Glomerular endothelial cell (primary cell): ENCODE measurements at regions not wholly inside any gene's neighbourhood (a gene's known extent, or its start where the extent isn't known, plus 50 kb on each side); places are given as distances from the start of the nearest gene placed in this dataset.
A peak's percentile ranks its signal among the peaks of the same experiment; 100 is the strongest.
"Not testable (repeated sequence)": the region's sequence is repeated elsewhere in the genome, so short reads cannot be mapped to it uniquely, and the experiment has no call there.

ENCODE experiments used
- DNase-seq: peaks from one replicate; pipeline ENCODE4 v3.0.0-alpha.2; 2011; ENCODE audit warnings: low read depth, low spot score; ENCODE audit errors: extremely low read depth

DNA sequence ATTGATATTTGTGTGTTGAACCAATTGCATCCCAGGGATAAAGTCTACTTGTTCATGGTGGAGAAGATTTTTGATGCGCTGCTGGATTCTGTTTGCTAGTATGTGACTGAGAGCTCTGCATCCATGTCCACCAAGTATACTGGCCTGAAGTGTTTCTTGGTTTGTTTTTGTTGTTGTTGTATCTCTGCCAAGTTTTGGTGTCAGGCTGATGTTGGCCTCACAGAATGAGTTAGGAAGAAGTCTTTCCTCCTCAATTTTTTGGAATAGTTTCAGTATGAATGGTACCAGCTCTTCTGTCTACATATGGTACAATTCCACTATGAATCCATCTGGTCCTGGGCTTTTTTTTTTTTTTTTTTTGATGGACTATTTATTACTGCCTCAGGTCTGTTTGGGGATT, 50.9 kb upstream of the OSTN start:
- no peak for DNase-seq

- DNase-seq = no peak
Observed at GRCh38 chr3:191143224-191143623, 55.8 kb upstream of the OSTN start.

- peak; percentile 85 for DNase-seq
Observed at GRCh38 chr3:191141728-191142127, 57.3 kb upstream of the OSTN start.

DNA sequence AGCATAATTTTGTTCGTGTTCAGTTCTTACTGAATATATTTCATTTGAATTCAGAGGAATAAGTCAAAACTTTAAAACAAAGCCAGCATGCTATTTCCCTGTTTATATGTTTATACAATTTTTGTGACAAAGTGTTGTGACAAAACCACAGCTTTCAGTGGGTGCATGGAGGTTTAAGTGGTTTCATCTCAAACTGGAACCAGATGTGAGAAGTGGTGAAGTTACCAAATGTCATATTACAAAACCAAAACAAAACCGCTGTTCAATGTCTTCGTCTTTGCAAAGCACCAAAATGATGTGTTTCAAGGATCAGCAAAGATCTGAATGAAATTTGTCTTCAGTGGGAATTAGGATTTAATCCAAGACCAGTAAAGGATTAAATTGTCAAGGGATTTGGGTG, 59.3 kb upstream of the OSTN start:
- DNase-seq = no peak

DNA sequence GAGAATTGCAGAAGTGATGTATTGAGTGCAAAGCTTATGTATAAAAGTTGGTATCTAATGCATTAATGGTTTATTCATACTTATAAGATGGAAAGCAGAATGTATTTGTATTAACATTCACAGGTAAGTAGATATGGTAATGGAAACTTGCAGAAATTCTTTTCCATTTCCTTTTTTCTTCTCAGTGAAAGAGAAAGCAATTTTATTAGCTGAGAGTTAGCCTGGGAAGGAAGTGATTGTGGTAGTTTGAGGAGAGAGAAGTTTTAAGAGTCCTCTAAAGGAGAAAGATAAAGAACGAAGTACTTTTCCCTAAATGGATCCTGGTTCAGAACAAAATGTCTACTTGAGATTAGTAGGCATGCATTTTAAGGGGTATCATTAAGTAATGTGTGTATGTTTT, 60.1 kb upstream of the OSTN start:
- no peak for DNase-seq

- no peak for DNase-seq
Observed at GRCh38 chr3:191137708-191138107, 61.3 kb upstream of the OSTN start.

DNA sequence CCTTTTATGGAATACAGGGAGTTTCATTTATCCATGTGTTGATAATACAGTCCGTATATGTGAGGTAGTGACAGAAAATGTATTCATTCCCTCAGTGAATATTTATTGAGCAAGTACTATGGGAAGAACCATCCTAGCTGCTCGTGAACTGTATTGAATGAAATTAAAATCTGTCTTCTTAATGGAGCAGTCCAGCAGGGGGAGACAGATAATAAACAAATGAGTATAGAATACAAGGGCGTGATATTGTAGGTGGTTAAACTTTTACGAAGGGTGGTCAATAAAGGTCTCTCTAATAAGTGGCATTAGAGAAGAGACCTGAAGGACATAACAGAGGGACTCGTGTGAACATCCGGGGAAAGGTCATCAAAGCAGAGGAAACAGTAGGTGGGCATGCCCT, 62.7 kb upstream of the OSTN start:
- no peak for DNase-seq

DNA sequence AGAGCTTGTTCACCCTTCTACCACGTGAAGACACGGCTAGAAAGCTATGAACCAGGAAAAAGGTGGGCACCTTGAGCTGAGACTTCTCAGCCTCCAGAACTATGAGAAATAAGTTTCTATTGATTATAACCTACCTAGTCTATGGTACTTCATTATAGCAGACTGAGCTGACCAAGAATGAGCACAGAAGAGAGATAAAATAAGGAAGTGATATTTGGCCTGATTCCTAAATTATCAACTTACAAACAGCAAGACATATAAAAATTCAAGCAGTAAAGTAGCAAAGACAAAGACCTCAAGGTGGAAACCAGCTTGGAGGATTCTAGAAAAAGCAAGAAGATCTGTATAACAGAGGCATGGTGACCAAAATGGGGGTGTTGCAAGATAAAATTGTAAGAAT, 63.9 kb upstream of the OSTN start:
- DNase-seq = no peak

GRCh38 chr3:191133359-191133758, 65.7 kb upstream of the OSTN start:
- DNase-seq = no peak

GRCh38 chr3:191131305-191131704, 67.7 kb upstream of the OSTN start:
- no peak for DNase-seq

DNA sequence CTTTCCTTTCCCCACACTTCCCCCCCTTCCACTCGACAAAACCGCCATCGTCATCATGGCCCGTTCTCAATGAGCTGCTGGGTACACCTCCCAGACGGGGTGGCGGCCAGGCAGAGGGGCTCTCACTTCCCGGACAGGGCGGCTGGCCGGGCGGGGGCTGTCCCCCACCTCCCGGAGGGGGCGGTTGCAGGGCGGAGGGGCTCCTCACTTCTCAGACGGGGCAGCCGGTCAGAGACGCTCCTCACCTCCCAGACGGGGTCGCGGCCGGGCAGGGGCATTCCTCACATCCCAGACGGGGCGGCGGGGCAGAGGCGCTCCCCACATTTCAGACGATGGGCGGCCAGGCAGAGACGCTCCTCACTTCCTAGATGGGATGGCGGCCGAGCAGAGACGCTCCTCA, 74.2 kb upstream of the OSTN start:
- not testable (repeated sequence) for DNase-seq

- DNase-seq = no peak
Observed at GRCh38 chr3:191123946-191124345, 75.1 kb upstream of the OSTN start.

DNA sequence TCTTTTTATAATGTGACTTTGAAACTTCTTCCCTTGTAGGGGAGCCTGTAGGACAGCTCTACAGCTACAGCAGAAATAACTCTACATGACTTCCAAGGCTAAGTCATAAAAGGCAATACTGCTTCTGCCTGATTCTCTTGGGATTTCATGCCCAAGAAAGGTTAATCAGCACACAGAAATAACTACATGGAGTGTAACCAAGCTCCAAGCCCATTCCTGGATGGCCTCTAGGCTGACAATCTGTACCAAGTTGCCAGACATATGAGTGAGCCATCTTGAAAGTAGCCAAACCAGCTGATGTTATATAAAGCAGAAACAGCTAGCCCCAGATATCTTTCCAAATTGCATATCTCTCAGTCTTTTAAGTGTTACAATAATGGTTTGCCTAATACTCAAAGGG, 75.8 kb upstream of the OSTN start:
- DNase-seq = no peak

DNA sequence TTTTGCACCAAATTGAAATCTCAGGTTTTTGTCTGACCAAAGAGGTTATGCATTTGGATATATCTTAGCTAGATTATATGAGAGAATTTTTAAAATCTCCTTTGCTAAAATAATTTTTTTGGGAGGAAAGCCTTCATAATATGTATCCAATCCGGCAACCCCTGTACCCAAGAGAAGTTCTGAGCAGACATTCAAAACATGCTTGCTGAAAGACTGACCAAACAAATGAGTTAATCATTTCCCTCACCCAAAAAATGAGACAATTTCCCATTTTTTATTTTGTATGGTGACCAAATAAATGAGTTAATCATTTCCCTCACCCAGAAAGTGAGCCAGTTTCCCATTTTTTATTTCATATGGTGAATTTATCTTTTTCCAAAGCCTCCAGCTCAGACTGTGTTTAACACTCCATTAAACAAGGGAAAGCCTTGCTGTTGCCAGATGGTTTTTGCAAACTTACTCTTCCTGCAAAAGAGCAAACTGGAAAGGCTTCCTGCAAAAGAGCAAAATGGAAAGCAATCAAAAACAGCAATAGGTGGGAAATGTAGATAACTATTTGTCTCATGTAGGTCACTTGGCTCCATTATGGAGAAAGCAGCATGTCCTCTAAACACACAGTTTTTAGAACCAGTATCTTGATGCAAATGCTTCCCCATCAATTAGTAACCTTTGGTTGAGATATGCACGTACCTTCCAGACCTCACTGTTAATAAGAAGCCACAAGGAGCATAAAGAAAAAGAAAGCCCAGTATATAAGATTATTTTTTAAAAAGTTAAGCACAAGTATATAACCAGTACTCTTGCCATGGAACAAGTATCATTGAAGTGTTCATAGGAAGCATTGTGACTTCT, 78.4 kb upstream of the OSTN start:
- DNase-seq = no peak

DNA sequence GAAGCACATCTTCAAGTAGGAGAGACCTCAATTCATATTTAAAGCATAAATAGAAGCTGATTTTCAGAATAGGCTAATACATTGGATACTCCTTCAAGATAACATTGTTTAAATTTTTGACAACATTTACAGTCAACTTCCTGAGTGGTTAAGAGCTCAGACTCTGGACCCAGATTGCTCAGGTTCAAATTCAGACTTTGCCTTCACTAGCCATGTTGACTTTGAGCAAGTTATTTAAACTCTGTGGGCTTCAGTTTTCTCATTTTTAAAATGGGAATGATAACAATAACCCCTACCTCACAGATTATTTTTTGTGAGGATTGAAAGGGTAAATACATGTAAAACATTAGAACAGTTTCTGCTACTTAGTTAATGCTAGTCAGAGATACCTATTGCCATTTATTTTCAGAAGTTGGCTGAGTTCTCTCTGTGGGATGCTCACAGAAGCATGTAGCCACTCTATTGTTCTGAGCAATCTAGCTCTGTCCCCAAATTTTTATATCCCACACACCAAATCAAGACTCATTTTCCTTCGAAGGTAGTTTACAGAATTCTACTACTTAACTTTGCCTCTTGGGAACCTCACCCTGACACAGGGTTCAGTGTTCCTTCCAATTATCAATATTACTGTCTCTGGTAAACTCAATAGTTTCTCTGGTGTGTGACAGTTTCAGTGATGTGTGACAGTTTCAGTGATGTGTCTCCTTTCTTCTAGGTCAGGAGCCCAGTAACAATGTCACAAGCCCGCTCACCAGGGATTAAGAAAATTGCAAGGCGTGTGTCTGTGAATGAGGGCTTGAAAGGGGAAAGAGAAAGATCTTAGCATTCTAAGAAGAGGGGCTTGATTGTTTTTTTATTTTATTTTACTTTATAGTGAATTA, 79.4 kb upstream of the OSTN start:
- DNase-seq = no peak

- no peak for DNase-seq
Observed at GRCh38 chr3:191111722-191112121, 87.3 kb upstream of the OSTN start.

- no peak for DNase-seq
Observed at GRCh38 chr3:191105418-191105817, 93.6 kb upstream of the OSTN start.

DNA sequence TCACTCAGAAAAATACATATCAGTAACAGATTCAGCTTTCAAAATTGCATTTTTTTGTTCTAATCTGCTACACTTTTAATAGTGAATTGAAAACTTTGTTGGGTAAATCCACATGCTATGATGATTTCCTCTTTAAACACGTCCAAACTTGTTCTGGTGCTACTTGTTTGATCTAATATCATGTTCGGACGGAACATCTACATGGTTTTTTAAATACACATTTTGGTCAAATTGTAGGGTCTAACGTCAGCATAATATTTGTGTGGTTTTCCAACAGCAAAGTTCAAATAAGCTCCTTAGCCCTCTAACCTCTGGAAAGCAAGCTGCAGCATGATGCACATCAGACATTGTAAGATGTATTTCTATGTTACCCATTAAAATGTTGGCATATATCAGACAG, 98.5 kb upstream of the OSTN start:
- no peak for DNase-seq

DNA sequence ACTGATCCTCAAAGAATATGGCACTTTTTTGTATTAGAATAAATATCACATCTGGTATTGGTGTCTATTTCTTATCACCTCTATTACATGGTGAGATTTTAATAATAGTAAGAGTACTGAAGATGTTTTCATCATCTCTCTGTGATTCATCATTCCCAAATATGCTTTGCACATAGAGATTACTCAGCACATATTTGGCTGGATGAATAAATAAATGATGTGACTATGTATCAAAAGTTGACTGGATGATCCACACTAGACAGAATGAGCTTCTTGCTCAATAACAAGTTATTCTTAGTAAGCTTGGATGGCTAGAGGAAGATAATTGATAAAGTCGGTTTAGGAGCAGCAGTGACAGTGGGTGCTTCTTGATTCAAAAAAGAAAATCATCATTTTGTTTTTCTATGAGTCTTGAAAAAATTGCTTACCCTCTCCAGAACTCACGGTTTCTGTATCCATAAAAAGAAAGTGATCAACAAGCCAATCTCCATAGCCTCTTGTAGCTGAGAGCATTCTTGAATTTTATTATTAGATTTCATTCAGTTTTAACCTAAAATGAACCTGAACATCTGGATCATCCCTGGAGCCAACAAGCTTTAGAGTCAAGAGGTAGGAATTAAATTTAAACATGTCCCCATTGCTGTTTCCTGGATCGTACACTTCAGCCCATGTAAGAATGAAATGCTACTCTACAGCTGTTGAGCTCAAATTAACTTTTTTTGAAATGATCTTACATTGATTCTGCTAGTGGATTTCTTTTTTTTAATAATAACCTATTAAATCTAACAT, 104.8 kb upstream of the OSTN start:
- DNase-seq = no peak

DNA sequence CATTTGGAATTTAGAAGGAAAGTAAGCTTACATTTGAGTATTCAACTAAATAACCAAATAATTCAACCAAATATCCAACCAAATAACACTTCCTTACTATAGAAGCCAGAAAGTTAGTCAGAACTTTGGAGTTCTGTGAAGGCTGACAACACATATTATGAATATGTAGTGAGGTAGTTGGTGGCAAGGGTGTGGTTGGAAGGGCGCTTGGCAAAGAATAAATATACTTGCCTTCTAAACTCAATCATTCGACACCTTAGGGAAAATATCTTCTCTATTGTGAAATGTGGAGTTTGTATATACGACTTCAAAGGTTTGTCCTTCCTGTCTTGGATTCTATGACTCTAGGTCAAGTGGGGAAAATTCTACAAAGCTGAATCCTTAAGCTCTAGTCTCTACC, 111.7 kb upstream of the OSTN start:
- no peak for DNase-seq

GRCh38 chr3:191085091-191085490, 114.0 kb upstream of the OSTN start:
- no peak for DNase-seq
